GM21515 (cell line): ENCODE measurements at regions not wholly inside any gene's neighbourhood (a gene's known extent, or its start where the extent isn't known, plus 50 kb on each side); places are given as distances from the start of the nearest gene placed in this dataset.
"Not testable (repeated sequence)": the region's sequence is repeated elsewhere in the genome, so short reads cannot be mapped to it uniquely, and the experiment has no call there.

Experiments used
- ATAC-seq: cut with Tn5 transposase; IDR thresholded peaks from one replicate; pipeline ENCODE4 v1.9.1; 2021; ENCODE audit not compliant: unreplicated experiment

GRCh38 chr7:89770161-89770560 lies 384.1 kb upstream of the STEAP1 start:
- no peak for ATAC-seq

GRCh38 chr7:89771003-89771636 lies 383.1 kb upstream of the STEAP1 start:
- no peak for ATAC-seq

- no peak for ATAC-seq
Observed at GRCh38 chr7:89772276-89772675, 382.0 kb upstream of the STEAP1 start.

GRCh38 chr7:89773611-89774010 lies 380.7 kb upstream of the STEAP1 start:
- no peak for ATAC-seq

GRCh38 chr7:89775459-89775858 lies 378.8 kb upstream of the STEAP1 start:
- ATAC-seq: no peak

- ATAC-seq: no peak
Observed at GRCh38 chr7:89776980-89777379, 377.3 kb upstream of the STEAP1 start.

- no peak for ATAC-seq
Observed at GRCh38 chr7:89777499-89777898, 376.8 kb upstream of the STEAP1 start.

- no peak for ATAC-seq
Observed at GRCh38 chr7:89780291-89780690, 374.0 kb upstream of the STEAP1 start.

GRCh38 chr7:89796481-89796880 lies 357.8 kb upstream of the STEAP1 start:
- no peak for ATAC-seq

GRCh38 chr7:89797965-89798598 lies 356.2 kb upstream of the STEAP1 start:
- ATAC-seq: no peak

GRCh38 chr7:89798599-89798996 lies 355.7 kb upstream of the STEAP1 start:
- no peak for ATAC-seq

GRCh38 chr7:89800761-89801160 lies 353.5 kb upstream of the STEAP1 start:
- ATAC-seq: no peak

- no peak for ATAC-seq
Observed at GRCh38 chr7:89809291-89809690, 345.0 kb upstream of the STEAP1 start.

- no peak for ATAC-seq
Observed at GRCh38 chr7:89813081-89813480, 341.2 kb upstream of the STEAP1 start.

GRCh38 chr7:89826121-89826520 lies 328.1 kb upstream of the STEAP1 start:
- no peak for ATAC-seq

GRCh38 chr7:89826557-89826956 lies 327.7 kb upstream of the STEAP1 start:
- no peak for ATAC-seq

GRCh38 chr7:89837515-89837914 lies 316.8 kb upstream of the STEAP1 start:
- no peak for ATAC-seq

- ATAC-seq: no peak
Observed at GRCh38 chr7:89839329-89839728, 314.9 kb upstream of the STEAP1 start.

- ATAC-seq: no peak
Observed at GRCh38 chr7:89845952-89846351, 308.3 kb upstream of the STEAP1 start.

- ATAC-seq: no peak
Observed at GRCh38 chr7:89849052-89849451, 305.2 kb upstream of the STEAP1 start.

GRCh38 chr7:89857053-89857452 lies 297.2 kb upstream of the STEAP1 start:
- ATAC-seq: not testable (repeated sequence)

GRCh38 chr7:89857767-89858166 lies 296.5 kb upstream of the STEAP1 start:
- ATAC-seq: no peak

GRCh38 chr7:89887489-89887888 lies 266.8 kb upstream of the STEAP1 start:
- ATAC-seq: no peak
